NB4 (cell line): ENCODE measurements at regions not wholly inside any gene's neighbourhood (a gene's known extent, or its start where the extent isn't known, plus 50 kb on each side); places are given as distances from the start of the nearest gene placed in this dataset.

Source experiments
- CTCF ChIP-seq: IDR thresholded peaks from one replicate; pipeline ENCODE4 v1.5.1; 2012; ENCODE audit warnings: low read depth, low read length
- MAX ChIP-seq: IDR thresholded peaks from 2 replicates; pipeline ENCODE4 v1.6.1; 2011; ENCODE audit warnings: low read depth, low read length
- MYC ChIP-seq: IDR thresholded peaks from 2 replicates; pipeline ENCODE4 v1.6.1; 2011; ENCODE audit warnings: low read depth, low read length
- POLR2A ChIP-seq: IDR thresholded peaks from 2 replicates; pipeline ENCODE4 v1.6.1; 2011; ENCODE audit warnings: mild to moderate bottlenecking; ENCODE audit not compliant: insufficient read length; ENCODE audit errors: extremely low read depth

- TF ChIP-seq POLR2A (no peak), MAX (no peak), CTCF (no peak), MYC (no peak)
These were observed 245.4 kb downstream of the DIO2 start for GRCh38 chr14:79965896-79966295.
